ENCODE measurements at regions not wholly inside any gene's neighbourhood (a gene's known extent, or its start where the extent isn't known, plus 50 kb on each side); places are given as distances from the start of the nearest gene placed in this dataset.

DNA sequence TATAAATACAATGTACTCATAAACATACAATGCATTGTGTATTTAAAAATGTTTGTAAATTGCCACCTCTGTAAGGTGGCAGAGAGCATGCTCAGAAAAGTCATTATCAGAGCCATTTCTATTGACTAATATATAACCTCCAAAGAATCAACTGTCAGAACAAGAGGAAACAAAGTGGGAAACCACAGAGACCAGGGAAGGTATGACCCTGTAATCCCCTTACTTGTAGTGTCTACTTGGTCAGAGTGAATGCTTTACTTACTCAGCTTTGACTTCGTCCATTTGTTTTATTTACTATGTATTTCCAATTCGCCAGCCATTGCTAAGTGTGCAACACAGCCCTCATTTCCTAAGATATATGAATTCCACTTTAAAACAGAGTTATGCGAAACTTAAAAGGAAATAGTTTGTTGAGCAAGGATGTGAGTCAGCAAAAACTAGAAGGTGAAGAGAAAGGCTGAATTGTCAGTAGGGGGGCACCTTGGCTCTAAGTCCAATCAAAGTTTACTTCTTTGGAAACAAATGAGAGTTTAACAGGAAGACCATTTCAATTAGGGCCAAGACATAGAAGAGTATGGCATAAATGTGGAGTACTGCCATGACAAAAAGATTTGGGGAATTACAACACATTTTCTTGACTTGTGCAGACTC, 671.7 kb upstream of the PTBP2 start:
- Histone ChIP-seq H3K9ac (ENCODE audit: low read length) (no peak overlapping the region), H3K36me3 (ENCODE audit: low read length) (no peaks in the 10 kb centered on the region), H2AFZ (ENCODE audit: low read depth, low read length, severe bottlenecking) (no peak overlapping the region), H3K27ac (ENCODE audit: low read depth, low read length) (no peak overlapping the region), H3K9me2 (replicated peaks; ENCODE audit: insufficient read depth, low read length) (0 out of 2 replicates have a peak, but pooled peaks cover 2% of the 10 kb centered on the region), H4K20me1 (ENCODE audit: low read depth, low read length) (no peaks in the 10 kb centered on the region), H3K4me2 (ENCODE audit: low read depth, low read length, poor library complexity, severe bottlenecking) (no peak overlapping the region), H3K27me3 (ENCODE audit: low read length) (no peaks in the 10 kb centered on the region), H3K9me3 (ENCODE audit: insufficient read depth, low read length) (no peaks in the 10 kb centered on the region), H3K4me3 (ENCODE audit: insufficient read depth, low read length, poor library complexity, severe bottlenecking) (no peak overlapping the region), H3F3A (ENCODE audit: insufficient read depth) (no peaks in the 10 kb centered on the region), H3K79me2 (ENCODE audit: insufficient read depth, low read length) (no peaks in the 10 kb centered on the region)
- TF ChIP-seq EZH2phosphoT487 (conservative IDR thresholded peaks at IDR 0.05; ENCODE audit: low read length): no peak
- TF ChIP-seq, protein P1, sequence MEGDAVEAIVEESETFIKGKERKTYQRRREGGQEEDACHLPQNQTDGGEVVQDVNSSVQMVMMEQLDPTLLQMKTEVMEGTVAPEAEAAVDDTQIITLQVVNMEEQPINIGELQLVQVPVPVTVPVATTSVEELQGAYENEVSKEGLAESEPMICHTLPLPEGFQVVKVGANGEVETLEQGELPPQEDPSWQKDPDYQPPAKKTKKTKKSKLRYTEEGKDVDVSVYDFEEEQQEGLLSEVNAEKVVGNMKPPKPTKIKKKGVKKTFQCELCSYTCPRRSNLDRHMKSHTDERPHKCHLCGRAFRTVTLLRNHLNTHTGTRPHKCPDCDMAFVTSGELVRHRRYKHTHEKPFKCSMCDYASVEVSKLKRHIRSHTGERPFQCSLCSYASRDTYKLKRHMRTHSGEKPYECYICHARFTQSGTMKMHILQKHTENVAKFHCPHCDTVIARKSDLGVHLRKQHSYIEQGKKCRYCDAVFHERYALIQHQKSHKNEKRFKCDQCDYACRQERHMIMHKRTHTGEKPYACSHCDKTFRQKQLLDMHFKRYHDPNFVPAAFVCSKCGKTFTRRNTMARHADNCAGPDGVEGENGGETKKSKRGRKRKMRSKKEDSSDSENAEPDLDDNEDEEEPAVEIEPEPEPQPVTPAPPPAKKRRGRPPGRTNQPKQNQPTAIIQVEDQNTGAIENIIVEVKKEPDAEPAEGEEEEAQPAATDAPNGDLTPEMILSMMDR (IDR thresholded peaks at IDR 0.05; ENCODE audit: insufficient read depth, low read length, poor library complexity, severe bottlenecking): no peak

DNA sequence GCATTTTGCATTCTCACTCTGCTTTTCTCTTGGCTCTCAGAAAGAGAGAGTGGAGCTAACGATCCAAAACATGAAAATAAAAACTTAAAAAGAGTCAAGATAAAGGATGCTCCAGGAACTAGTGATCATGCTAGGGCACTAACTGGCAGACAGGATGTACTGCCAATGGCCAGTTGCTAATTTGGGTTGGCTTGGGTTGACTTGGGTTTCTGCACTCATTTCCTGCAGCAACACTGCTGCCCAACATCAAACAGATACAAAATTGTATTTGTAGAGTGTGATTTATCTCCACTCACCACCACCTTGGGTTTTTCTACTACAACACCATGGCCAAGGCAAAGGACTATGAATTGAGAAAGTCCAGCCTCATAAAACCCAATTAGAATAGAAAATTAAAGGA, 662.3 kb upstream of the PTBP2 start:
- H3K79me2 ChIP-seq (ENCODE audit: insufficient read depth, low read length): no peaks in the 10 kb centered on the region
- H3K36me3 ChIP-seq (ENCODE audit: low read length): no peaks in the 10 kb centered on the region
- no peak overlapping the region for H3K27ac ChIP-seq (ENCODE audit: low read depth, low read length)
- H2AFZ ChIP-seq (ENCODE audit: low read depth, low read length, severe bottlenecking): no peak overlapping the region
- H4K20me1 ChIP-seq (ENCODE audit: low read depth, low read length): no peaks in the 10 kb centered on the region
- H3F3A ChIP-seq (ENCODE audit: insufficient read depth): no peaks in the 10 kb centered on the region
- no peak overlapping the region for H3K4me2 ChIP-seq (ENCODE audit: low read depth, low read length, poor library complexity, severe bottlenecking)
- no peak overlapping the region for H3K4me3 ChIP-seq (ENCODE audit: insufficient read depth, low read length, poor library complexity, severe bottlenecking)
- TF ChIP-seq EZH2phosphoT487 (conservative IDR thresholded peaks at IDR 0.05; ENCODE audit: low read length): no peak
- TF ChIP-seq, protein P1 (IDR thresholded peaks at IDR 0.05; ENCODE audit: insufficient read depth, low read length, poor library complexity, severe bottlenecking): no peak
- H3K9me2 ChIP-seq (replicated peaks; ENCODE audit: insufficient read depth, low read length): no peaks in the 10 kb centered on the region
- no peak overlapping the region for H3K9ac ChIP-seq (ENCODE audit: low read length)
- no peaks in the 10 kb centered on the region for H3K27me3 ChIP-seq (ENCODE audit: low read length)
- H3K9me3 ChIP-seq (ENCODE audit: insufficient read depth, low read length): no peaks in the 10 kb centered on the region

- no peak for TF ChIP-seq EZH2phosphoT487 (conservative IDR thresholded peaks at IDR 0.05; ENCODE audit: low read length)
- TF ChIP-seq, protein P1 (IDR thresholded peaks at IDR 0.05; ENCODE audit: insufficient read depth, low read length, poor library complexity, severe bottlenecking): no peak
These were observed 661.8 kb upstream of the PTBP2 start for GRCh38 chr1:96059736-96060135.

More at GRCh38 chr1:96059736-96060135, 661.8 kb upstream of the PTBP2 start:
- H3K9me3 ChIP-seq (ENCODE audit: insufficient read depth, low read length): no peaks in the 10 kb centered on the region
- H3K9me2 ChIP-seq (replicated peaks; ENCODE audit: insufficient read depth, low read length): no peaks in the 10 kb centered on the region
- H3K27me3 ChIP-seq (ENCODE audit: low read length): no peaks in the 10 kb centered on the region
- no peaks in the 10 kb centered on the region for H3F3A ChIP-seq (ENCODE audit: insufficient read depth)
- H2AFZ ChIP-seq (ENCODE audit: low read depth, low read length, severe bottlenecking): no peak overlapping the region
- no peak overlapping the region for H3K4me2 ChIP-seq (ENCODE audit: low read depth, low read length, poor library complexity, severe bottlenecking)
- H3K36me3 ChIP-seq (ENCODE audit: low read length): no peaks in the 10 kb centered on the region
- H3K4me3 ChIP-seq (ENCODE audit: insufficient read depth, low read length, poor library complexity, severe bottlenecking): no peak overlapping the region
- no peaks in the 10 kb centered on the region for H3K79me2 ChIP-seq (ENCODE audit: insufficient read depth, low read length)
- no peak overlapping the region for H3K9ac ChIP-seq (ENCODE audit: low read length)
- H4K20me1 ChIP-seq (ENCODE audit: low read depth, low read length): no peaks in the 10 kb centered on the region
- no peak overlapping the region for H3K27ac ChIP-seq (ENCODE audit: low read depth, low read length)
